Stomach (tissue), 4 donors: ENCODE measurements at regions not wholly inside any gene's neighbourhood (a gene's known extent, or its start where the extent isn't known, plus 50 kb on each side); places are given as distances from the start of the nearest gene placed in this dataset.
A peak's percentile ranks its signal among the peaks of the same experiment; 100 is the strongest.

Experiments
- CTCF ChIP-seq, 7 experiments: fragments of 450-650 bp in 4 of 7; fragments of 200-600 bp in 3 of 7; sonication (generic) in 3 of 7; IDR thresholded peaks; one replicate each; pipeline ENCODE4 v1.5.1; 2016 to 2019; ENCODE audit warnings: antibody characterized with exemption in 7 of 7, control low read depth in 2 of 7, mild to moderate bottlenecking in 1 of 7
- EP300 ChIP-seq: sonication (generic); formaldehyde crosslinking; IDR thresholded peaks from one replicate; pipeline ENCODE4 v1.6.1; 2017; ENCODE audit warnings: antibody characterized with exemption
- POLR2AphosphoS5 ChIP-seq, 3 donors: sonication (generic); formaldehyde crosslinking; IDR thresholded peaks; one replicate each; pipeline ENCODE4 v1.6.1; 2016; ENCODE audit warnings: antibody characterized with exemption in 3 of 3

GRCh38 chr9:110066929-110067716 lies 140.8 kb downstream of the C9orf152 start:
- TF ChIP-seq POLR2AphosphoS5 (IDR thresholded peaks at IDR 0.05) (peak in 1 of 3 donors; percentile 3), CTCF (IDR thresholded peaks at IDR 0.05) (no peak), EP300 (no peak)
